Endodermal cell (in vitro differentiated cells): ENCODE measurements at regions not wholly inside any gene's neighbourhood (a gene's known extent, or its start where the extent isn't known, plus 50 kb on each side); places are given as distances from the start of the nearest gene placed in this dataset.

Source experiments
- DNase-seq: peaks from one replicate; pipeline ENCODE4 v3.0.0-alpha.2; 2017
- H3K27ac ChIP-seq: 2 replicates; pipeline ENCODE4 v1.5.1; 2013; ENCODE audit warnings: mild to moderate bottlenecking, low read depth, low read length, moderate library complexity
- H3K27me3 ChIP-seq: 2 replicates; pipeline ENCODE4 v1.6.1; 2013; ENCODE audit warnings: mild to moderate bottlenecking, low read length, moderate library complexity; ENCODE audit not compliant: insufficient read depth, control insufficient read depth, poor library complexity, severe bottlenecking
- H3K36me3 ChIP-seq: 2 replicates; pipeline ENCODE4 v1.7.0; 2013; ENCODE audit warnings: mild to moderate bottlenecking, low read length, moderate library complexity; ENCODE audit not compliant: control insufficient read depth, insufficient read depth
- H3K4me1 ChIP-seq: one replicate; pipeline ENCODE4 v1.7.0; 2013; ENCODE audit warnings: low read length; ENCODE audit not compliant: control insufficient read depth, insufficient read depth
- H3K4me3 ChIP-seq: 2 replicates; pipeline ENCODE4 v1.5.1; 2013; ENCODE audit warnings: mild to moderate bottlenecking, low read length, moderate library complexity
- H3K9ac ChIP-seq: 2 replicates; pipeline ENCODE4 v1.6.1; 2013; ENCODE audit warnings: mild to moderate bottlenecking, low read length, moderate library complexity; ENCODE audit not compliant: poor library complexity, severe bottlenecking; ENCODE audit errors: extremely low read depth
- H3K9me3 ChIP-seq: 2 replicates; pipeline ENCODE4 v1.6.1; 2013; ENCODE audit warnings: mild to moderate bottlenecking, low read length, moderate library complexity; ENCODE audit not compliant: control insufficient read depth
- H3K27ac Mint-ChIP-seq: 2 replicates; pipeline ENCODE4 v1.8.0; 2020; ENCODE audit warnings: mixed read lengths
- H3K27me3 Mint-ChIP-seq: 2 replicates; pipeline ENCODE4 v1.8.0; 2021; ENCODE audit warnings: mild to moderate bottlenecking, mixed read lengths; ENCODE audit not compliant: insufficient read depth
- H3K36me3 Mint-ChIP-seq: 2 replicates; pipeline ENCODE4 v1.8.0; 2020; ENCODE audit warnings: low read depth, mixed read lengths
- H3K4me1 Mint-ChIP-seq: 2 replicates; pipeline ENCODE4 v1.8.0; 2020; ENCODE audit warnings: mixed read lengths
- H3K4me3 Mint-ChIP-seq: 2 replicates; pipeline ENCODE4 v1.8.0; 2020; ENCODE audit warnings: mild to moderate bottlenecking, moderate library complexity, mixed read lengths
- H3K9me3 Mint-ChIP-seq: 2 replicates; pipeline ENCODE4 v1.8.0; 2020; ENCODE audit warnings: mild to moderate bottlenecking, mixed read lengths
- CTCF ChIP-seq: fragments of 200-600 bp; sonication (generic); conservative IDR thresholded peaks from 2 replicates; pipeline ENCODE4 v1.5.0; 2021; ENCODE audit warnings: antibody characterized with exemption, mild to moderate bottlenecking
- WGBS, 2 experiments: methylation state at CpG; one replicate each; pipeline versions ENCODE4 v1.1.5 to v1.1.7; 2013; ENCODE audit warnings: missing lambda C conversion rate in 2 of 2, mixed read lengths in 1 of 2; ENCODE audit not compliant: insufficient coverage in 1 of 2, insufficient read length in 1 of 2; 5-methylcytosine and 5-hydroxymethylcytosine counted together

- H3K36me3 Mint-ChIP-seq, result no peaks in the 10 kb centered on the region
- H3K9me3 Mint-ChIP-seq, result no peaks in the 10 kb centered on the region
- Histone ChIP-seq H3K9me3 (no peaks in the 10 kb centered on the region), H3K4me3 (no peak overlapping the region), H3K27ac (no peak overlapping the region), H3K4me1 (no peaks in the 10 kb centered on the region), H3K36me3 (no peaks in the 10 kb centered on the region), H3K9ac (no peak overlapping the region), H3K27me3 (no peaks in the 10 kb centered on the region)
- DNase-seq, result peak; percentile 76
- 61 to 80% methylated on average over 3 to 5 of the region's 5 CpGs for WGBS, 2 experiments
- H3K27ac Mint-ChIP-seq, result no peak overlapping the region
- no peaks in the 10 kb centered on the region for H3K4me1 Mint-ChIP-seq
- H3K27me3 Mint-ChIP-seq, result peaks cover 11% of the 10 kb centered on the region
- TF ChIP-seq CTCF, result peak; percentile 86
- no peak overlapping the region for H3K4me3 Mint-ChIP-seq
Measured at GRCh38 chr4:121277194-121278105, 103.4 kb downstream of the QRFPR start.

GRCh38 chr4:121273191-121273590 is 107.6 kb downstream of the QRFPR start:
- Mint-ChIP-seq H3K9me3 (no peaks in the 10 kb centered on the region), H3K4me3 (no peak overlapping the region), H3K4me1 (peaks cover 8% of the 10 kb centered on the region), H3K27ac (no peak overlapping the region), H3K27me3 (no peaks in the 10 kb centered on the region), H3K36me3 (no peaks in the 10 kb centered on the region)
- Histone ChIP-seq H3K27ac (no peak overlapping the region), H3K9ac (no peak overlapping the region), H3K36me3 (no peaks in the 10 kb centered on the region), H3K9me3 (no peaks in the 10 kb centered on the region), H3K27me3 (no peaks in the 10 kb centered on the region), H3K4me1 (peaks cover 3% of the 10 kb centered on the region), H3K4me3 (no peak overlapping the region)
- WGBS, 2 experiments, result 90% methylated on average over 3 of the region's 3 CpGs; no CpG with 5 or more reads in 1 of the 2 experiments
- no peak for TF ChIP-seq CTCF
- DNase-seq, result no peak

- peaks cover 11% of the 10 kb centered on the region for H3K4me1 Mint-ChIP-seq
- H3K9ac ChIP-seq, result no peak overlapping the region
- no peaks in the 10 kb centered on the region for H3K9me3 ChIP-seq
- TF ChIP-seq CTCF, result no peak
- no peaks in the 10 kb centered on the region for H3K27me3 ChIP-seq
- no peaks in the 10 kb centered on the region for H3K36me3 ChIP-seq
- 90 to 94% methylated on average over 2 of the region's 2 CpGs for WGBS, 2 experiments
- H3K27ac Mint-ChIP-seq, result no peak overlapping the region
- no peak for DNase-seq
- H3K4me1 ChIP-seq, result peaks cover 3% of the 10 kb centered on the region
- no peaks in the 10 kb centered on the region for H3K9me3 Mint-ChIP-seq
- H3K27me3 Mint-ChIP-seq, result no peaks in the 10 kb centered on the region
- no peak overlapping the region for H3K4me3 ChIP-seq
- no peak overlapping the region for H3K27ac ChIP-seq
- no peaks in the 10 kb centered on the region for H3K36me3 Mint-ChIP-seq
- H3K4me3 Mint-ChIP-seq, result no peak overlapping the region
Measured at GRCh38 chr4:121272526-121272925, 108.3 kb downstream of the QRFPR start.
